ENCODE measurements at regions not wholly inside any gene's neighbourhood (a gene's known extent, or its start where the extent isn't known, plus 50 kb on each side); places are given as distances from the start of the nearest gene placed in this dataset.

GRCh38 chr4:27271555-27271954 is 410.9 kb downstream of the STIM2 start:
- Histone ChIP-seq H3K27me3 (no peaks in the 10 kb centered on the region), H3K4me1 (no peaks in the 10 kb centered on the region), H3K9me3 (no peaks in the 10 kb centered on the region), H3K27ac (replicated peaks in 1 of 4) (no peak overlapping the region), H3K4me3 (no peak overlapping the region), H3K36me3 (no peaks in the 10 kb centered on the region)
- TF ChIP-seq EP300 (IDR thresholded peaks at IDR 0.05) (no peak), POLR2A (IDR thresholded peaks at IDR 0.05; ENCODE audit: low read depth) (no peak), POLR2AphosphoS5 (IDR thresholded peaks at IDR 0.05) (no peak), CTCF (IDR thresholded peaks at IDR 0.05) (no peak)
- intact Hi-C loops (cut with DNase I) = no loop called here
- no peak for DNase-seq (ENCODE audit: extremely low spot score)
- WGBS = 65% methylated on average over 4 of the region's 4 CpGs

- no peaks in the 10 kb centered on the region for H3K9me3 ChIP-seq
- WGBS = 0% methylated on average over 1 of the region's 1 CpG
- DNase-seq (ENCODE audit: extremely low spot score) = no peak
- TF ChIP-seq EP300 (IDR thresholded peaks at IDR 0.05) (no peak), POLR2A (IDR thresholded peaks at IDR 0.05; ENCODE audit: low read depth) (no peak)
- H3K27ac ChIP-seq (replicated peaks in 1 of 4) = no peak overlapping the region
- intact Hi-C loops (cut with DNase I) = no loop called here
- H3K27me3 ChIP-seq = no peaks in the 10 kb centered on the region
- no peaks in the 10 kb centered on the region for H3K4me1 ChIP-seq
- no peak overlapping the region for H3K4me3 ChIP-seq
- H3K36me3 ChIP-seq = no peaks in the 10 kb centered on the region
Measured at GRCh38 chr4:27272217-27272616, 411.6 kb downstream of the STIM2 start.

- WGBS = 26% methylated on average over 3 of the region's 3 CpGs
- H3K9me3 ChIP-seq = no peaks in the 10 kb centered on the region
- H3K4me1 ChIP-seq = no peaks in the 10 kb centered on the region
- intact Hi-C loops (cut with DNase I) = no loop called here
- no peak overlapping the region for H3K4me3 ChIP-seq
- no peak for TF ChIP-seq CTCF (IDR thresholded peaks at IDR 0.05)
- TF ChIP-seq POLR2A (IDR thresholded peaks at IDR 0.05; ENCODE audit: low read depth) = no peak
- no peak for TF ChIP-seq POLR2AphosphoS5 (IDR thresholded peaks at IDR 0.05)
- no peak for DNase-seq (ENCODE audit: extremely low spot score)
- H3K27me3 ChIP-seq = no peaks in the 10 kb centered on the region
- no peaks in the 10 kb centered on the region for H3K36me3 ChIP-seq
- no peak overlapping the region for H3K27ac ChIP-seq (replicated peaks in 1 of 4)
Measured at GRCh38 chr4:27276307-27277073, 415.8 kb downstream of the STIM2 start.

GRCh38 chr4:27278615-27279375 is 418.2 kb downstream of the STIM2 start:
- no peak overlapping the region for H3K27ac ChIP-seq (replicated peaks in 1 of 4)
- H3K36me3 ChIP-seq = no peaks in the 10 kb centered on the region
- TF ChIP-seq POLR2A (IDR thresholded peaks at IDR 0.05; ENCODE audit: low read depth) = no peak
- TF ChIP-seq POLR2AphosphoS5 (IDR thresholded peaks at IDR 0.05) = no peak
- TF ChIP-seq EP300 (IDR thresholded peaks at IDR 0.05) = no peak
- no peak for TF ChIP-seq CTCF (IDR thresholded peaks at IDR 0.05)
- no peak for DNase-seq (ENCODE audit: extremely low spot score)
- 51% methylated on average over 5 of the region's 5 CpGs for WGBS
- no peaks in the 10 kb centered on the region for H3K4me1 ChIP-seq
- no peak overlapping the region for H3K4me3 ChIP-seq
- no peaks in the 10 kb centered on the region for H3K9me3 ChIP-seq
- intact Hi-C loops (cut with DNase I) = no loop called here
- no peaks in the 10 kb centered on the region for H3K27me3 ChIP-seq

GRCh38 chr4:27288496-27288895 is 427.9 kb downstream of the STIM2 start:
- no peaks in the 10 kb centered on the region for H3K27me3 ChIP-seq
- H3K9me3 ChIP-seq = no peaks in the 10 kb centered on the region
- H3K4me1 ChIP-seq = no peaks in the 10 kb centered on the region
- no peak for DNase-seq (ENCODE audit: extremely low spot score)
- no peak overlapping the region for H3K27ac ChIP-seq (replicated peaks in 1 of 4)
- TF ChIP-seq CTCF (IDR thresholded peaks at IDR 0.05) = no peak
- no peak for TF ChIP-seq EP300 (IDR thresholded peaks at IDR 0.05)
- TF ChIP-seq POLR2AphosphoS5 (IDR thresholded peaks at IDR 0.05) = no peak
- no peak for TF ChIP-seq POLR2A (IDR thresholded peaks at IDR 0.05; ENCODE audit: low read depth)
- 90% methylated on average over 5 of the region's 5 CpGs for WGBS
- no peak overlapping the region for H3K4me3 ChIP-seq
- H3K36me3 ChIP-seq = no peaks in the 10 kb centered on the region
- intact Hi-C loops (cut with DNase I) = no loop called here

All from esophagus muscularis mucosa (tissue), 4 donors.